Stimulated activated CD8-positive, alpha-beta memory T cell treated with anti-CD3 and anti-CD28 coated beads, Interleukin-2, amount 100 ng/mL, for 1 hour (primary cell): ENCODE measurements at regions not wholly inside any gene's neighbourhood (a gene's known extent, or its start where the extent isn't known, plus 50 kb on each side); places are given as distances from the start of the nearest gene placed in this dataset.

Source experiments
- DNase-seq, 2 donors: peaks; one replicate each; pipeline ENCODE4 v3.0.0-alpha.2; 2020; ENCODE audit warnings: low read depth in 2 of 2

DNA sequence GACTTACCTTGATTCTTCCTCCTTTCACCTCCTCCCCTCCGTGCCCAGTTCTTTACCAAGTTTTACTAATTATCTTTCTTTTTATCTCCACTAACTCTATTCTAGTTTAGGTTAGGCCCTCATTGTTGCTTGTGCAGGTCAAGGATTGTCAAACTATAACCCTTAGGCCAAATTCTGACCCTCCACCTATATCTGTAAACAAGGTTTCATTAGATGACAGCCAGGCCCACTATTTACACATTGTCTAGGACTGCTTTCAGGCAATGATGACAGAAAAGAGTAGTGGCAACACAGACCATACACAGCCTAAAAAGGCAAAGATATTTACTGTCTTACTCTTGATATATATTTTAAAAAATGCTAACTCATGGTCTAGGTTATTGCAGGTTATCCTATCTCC, 212.0 kb downstream of the RAD51AP2 start:
- DNase-seq: no peak

DNA sequence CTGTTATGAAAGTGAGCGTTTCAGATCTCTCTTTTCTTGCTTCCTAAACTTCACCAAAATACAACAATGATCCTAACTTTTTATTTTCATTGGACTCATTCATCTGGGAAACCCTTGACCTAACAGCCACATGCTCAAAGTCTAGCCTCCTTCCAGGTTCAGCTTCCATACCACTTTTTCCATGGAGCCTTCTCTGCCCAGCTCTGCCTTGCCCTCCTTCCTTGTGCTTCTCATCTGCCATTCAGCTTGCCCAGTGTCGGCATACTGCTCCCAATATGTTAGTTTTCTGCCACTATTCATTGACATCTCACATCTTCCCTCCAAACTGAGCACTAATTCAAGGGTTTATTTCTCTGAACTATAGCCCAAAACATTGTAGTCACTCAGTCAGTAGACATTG, 214.7 kb downstream of the RAD51AP2 start:
- no peak for DNase-seq

DNA sequence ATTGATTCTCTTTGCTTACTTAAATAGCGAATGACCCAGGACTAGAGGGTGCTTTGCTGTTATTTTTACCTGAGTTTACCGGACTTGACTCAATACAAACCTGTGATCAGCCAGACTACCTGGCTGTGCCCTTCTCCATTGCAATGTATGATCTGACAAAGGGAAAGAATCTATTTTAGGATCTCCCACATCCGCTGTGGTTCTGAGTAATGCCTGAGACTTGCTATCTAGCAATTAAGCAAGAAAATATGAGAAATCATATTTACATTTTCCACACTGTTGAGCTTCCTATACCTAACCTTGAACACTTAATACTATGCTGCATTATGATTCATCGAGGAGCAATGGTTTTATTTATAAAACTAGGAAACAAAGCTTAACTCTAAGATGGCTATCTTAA, 215.2 kb downstream of the RAD51AP2 start:
- no peak for DNase-seq

DNA sequence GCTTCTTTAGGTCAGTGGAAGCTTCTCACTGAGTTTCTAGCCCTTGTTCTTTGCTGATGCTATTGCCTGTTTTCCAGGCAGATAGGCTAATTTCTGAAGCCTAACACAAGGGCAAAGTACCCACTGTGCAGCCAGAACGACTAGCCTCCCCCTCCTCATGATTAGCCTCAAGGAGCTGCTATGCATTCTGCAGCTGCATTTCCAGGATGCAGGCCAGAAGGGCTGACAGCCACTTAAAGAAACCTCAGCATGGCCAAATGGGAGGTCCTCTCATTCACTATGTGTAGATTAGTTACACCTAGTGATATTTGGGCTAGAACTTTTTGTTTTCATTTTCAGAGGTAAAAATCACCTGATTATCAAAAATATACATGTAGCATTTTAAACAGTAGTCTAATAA, 216.0 kb downstream of the RAD51AP2 start:
- DNase-seq: no peak

GRCh38 chr2:17301437-17301836, 216.8 kb downstream of the RAD51AP2 start:
- DNase-seq: no peak

GRCh38 chr2:17299891-17300540, 218.2 kb downstream of the RAD51AP2 start:
- DNase-seq: no peak

DNA sequence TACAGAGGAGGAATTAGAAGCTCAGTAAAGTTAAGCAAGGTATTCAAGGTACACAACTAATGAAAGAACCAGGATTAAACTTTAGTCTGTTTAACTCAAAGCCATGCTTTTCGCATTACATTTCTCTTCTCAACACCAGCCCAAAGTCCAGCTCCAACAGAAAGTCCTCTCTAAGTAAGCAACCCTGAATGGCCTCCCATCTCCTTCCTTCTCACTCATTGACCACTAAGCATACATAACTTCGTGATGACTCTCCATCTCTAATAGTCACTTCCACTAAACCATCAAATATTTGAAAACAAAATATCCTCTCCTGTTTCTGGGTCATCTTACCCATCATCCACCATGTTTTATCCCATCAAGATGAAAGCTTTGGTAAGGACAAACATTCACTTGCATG, 219.8 kb downstream of the RAD51AP2 start:
- DNase-seq: no peak

DNA sequence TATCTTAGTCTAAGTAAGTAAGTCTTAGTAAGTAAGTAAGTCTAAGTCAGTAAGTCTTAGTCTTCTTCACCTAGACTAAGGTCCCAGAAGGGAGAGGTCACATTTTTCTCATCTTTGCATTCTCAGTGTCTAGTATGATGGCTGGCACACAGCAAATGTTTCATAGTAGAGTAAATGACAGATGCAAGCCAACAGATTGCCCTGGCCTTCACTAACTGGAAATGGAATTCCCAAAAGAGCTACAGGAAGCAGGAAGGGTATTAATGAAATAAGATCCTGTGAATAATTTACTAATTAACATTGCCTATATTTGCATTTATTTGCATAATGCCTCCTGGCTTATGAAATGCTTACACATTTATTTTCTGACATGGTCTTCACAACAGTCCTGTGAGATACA, 221.6 kb downstream of the RAD51AP2 start:
- DNase-seq: no peak

- no peak for DNase-seq
Measured at GRCh38 chr2:17289669-17290068, 228.6 kb downstream of the RAD51AP2 start.

DNA sequence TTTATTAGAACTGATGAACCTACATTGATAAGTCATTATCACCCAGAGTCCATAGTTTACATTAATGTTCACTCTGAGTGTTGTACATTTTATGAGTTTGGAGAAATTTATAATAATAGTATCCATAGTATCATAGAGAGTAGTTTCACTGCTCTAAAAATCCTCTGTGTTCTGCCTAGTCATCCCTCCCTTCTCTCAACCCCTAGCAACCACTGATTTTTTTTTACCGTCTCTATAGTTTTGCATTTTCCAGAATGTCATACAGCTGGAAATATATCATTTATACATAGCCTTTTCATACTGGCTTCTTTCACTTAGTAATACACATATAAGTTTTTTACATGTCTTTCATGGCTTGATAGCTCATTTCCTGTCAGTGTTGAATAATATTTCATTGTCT, 231.1 kb downstream of the RAD51AP2 start:
- no peak for DNase-seq

DNA sequence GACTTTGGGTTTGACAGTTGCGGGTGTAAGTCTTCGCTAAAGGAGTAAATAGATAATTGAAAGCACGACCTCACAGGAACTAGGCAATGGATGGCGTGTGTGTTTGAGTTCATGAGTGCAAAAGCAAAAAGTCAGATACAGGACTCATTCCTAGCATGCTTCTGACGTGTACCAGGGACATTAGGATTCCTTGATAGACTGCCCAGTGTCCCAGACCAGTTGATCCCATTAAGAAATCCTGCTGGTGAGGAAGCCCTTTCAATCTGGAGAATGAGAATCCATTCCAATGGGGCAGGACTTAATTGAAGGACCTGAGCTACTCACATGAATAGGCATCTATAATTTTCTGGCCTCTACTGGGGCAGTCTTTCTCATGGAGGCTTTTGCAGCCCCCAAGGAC, 235.4 kb downstream of the RAD51AP2 start:
- DNase-seq: no peak

DNA sequence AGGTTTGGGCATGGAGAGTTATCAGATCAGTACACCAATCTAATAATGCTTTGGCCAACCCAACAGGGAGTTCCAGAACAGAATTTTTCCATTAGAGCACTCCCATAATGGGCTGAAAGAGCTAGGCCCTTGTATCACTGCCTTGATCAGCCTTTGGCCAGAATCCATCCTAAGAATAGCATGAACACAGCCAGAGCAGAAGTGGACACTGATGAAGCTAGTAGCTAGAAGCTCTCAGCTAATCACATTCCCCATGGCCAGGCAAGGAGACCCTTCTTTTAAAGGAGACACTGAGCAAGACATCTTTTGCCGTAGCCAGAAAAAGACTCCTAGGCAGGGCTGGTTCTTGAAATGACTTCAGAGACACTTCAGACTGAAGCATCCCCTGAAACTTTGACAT, 236.0 kb downstream of the RAD51AP2 start:
- no peak for DNase-seq

DNA sequence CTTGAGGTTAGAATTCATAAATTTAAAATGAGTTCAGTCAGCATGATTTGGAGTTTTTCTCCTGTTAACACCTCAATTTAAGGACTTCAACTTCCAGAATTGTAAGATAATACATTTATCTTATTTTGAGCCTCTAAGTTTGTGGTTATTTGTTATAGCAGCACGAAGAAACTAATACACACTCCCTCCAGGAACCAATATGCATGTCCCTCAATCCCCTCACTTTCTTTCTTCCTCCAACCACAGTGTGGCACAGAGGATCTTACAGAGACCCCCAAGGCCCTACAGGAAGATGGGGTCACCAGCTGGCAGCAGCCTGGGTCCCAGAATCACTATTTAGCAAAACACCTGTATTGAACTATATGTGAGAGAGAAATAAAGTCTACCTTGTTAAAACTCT, 242.0 kb downstream of the RAD51AP2 start:
- DNase-seq: no peak

- no peak for DNase-seq
Measured at GRCh38 chr2:17272652-17273525, 245.4 kb downstream of the RAD51AP2 start.

DNA sequence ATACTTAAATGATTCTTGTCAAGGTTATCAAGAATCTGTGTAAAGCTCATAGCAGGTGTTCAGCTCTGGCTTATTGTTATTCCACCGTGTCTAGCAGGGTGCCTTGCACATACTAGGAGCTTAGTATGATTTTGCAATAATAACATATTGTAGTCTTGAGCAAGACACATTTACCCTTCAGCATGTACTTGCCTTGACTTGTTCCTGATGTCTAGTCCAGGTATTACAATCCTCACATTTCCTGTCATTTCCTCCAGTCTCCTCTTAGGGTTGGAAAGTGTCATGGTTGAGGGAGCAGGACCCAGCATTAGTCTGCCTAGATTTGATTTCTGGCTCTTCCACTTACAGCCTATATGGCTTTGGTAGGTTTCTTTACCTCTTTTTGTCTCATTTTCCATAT, 246.1 kb downstream of the RAD51AP2 start:
- DNase-seq: no peak

GRCh38 chr2:17271416-17271815, 246.8 kb downstream of the RAD51AP2 start:
- no peak for DNase-seq

- DNase-seq: no peak
Measured at GRCh38 chr2:17270894-17271293, 247.3 kb downstream of the RAD51AP2 start.

DNA sequence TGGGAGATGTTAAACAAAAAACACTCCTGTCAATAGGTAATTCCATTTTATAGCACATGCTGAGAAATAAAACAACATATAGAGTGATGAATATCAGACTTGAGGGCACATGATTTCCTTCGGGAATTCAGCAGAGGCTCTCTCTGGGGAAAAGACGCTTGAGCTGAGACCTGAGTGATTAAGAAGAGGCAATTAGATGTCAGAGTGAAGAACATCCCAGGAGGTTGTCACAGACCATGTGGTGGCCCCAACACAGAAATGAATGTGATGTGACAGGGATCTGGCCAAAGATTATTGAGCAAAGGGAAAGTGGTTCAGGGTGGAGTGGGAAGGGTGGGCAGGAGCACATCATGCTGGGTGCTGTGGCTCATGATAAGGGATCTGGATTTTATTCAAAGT, 254.7 kb downstream of the RAD51AP2 start:
- no peak for DNase-seq

DNA sequence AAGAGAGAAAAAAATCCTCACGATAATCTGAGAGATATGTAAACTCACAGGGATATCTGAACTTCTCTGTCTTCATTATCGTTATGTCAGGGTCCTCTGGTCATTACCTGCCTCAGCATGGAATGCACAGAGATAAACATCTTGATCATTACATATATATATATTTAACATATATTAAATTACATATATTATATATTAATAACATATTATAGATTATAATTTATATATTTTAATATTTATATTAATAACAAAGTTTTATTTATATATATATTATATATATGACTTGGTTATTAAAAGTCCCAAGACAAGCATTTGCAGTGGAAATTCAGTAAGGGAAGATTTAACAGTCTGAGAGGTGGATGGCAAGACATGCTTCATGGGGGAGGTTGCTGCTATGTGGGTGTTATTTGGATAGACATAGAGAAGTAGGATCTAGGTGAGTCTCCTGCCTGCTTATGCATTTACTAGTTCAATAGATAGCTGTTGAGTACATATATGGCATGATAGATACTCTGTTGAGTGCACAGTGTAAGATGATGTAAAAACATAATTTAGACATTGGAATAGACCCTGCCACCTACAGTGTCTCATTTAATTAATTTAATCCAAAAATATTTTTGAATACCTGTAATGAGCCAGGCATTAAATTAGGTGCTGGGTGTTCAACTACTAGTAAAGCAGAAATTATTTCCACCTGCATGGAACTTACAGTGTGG, 255.2 kb downstream of the RAD51AP2 start:
- DNase-seq: no peak

- DNase-seq: no peak
Measured at GRCh38 chr2:17259613-17260012, 258.6 kb downstream of the RAD51AP2 start.

GRCh38 chr2:17258861-17259260, 259.4 kb downstream of the RAD51AP2 start:
- no peak for DNase-seq

- no peak for DNase-seq
Measured at GRCh38 chr2:17257189-17257909, 260.9 kb downstream of the RAD51AP2 start.
